GM19023 (cell line): ENCODE measurements at regions not wholly inside any gene's neighbourhood (a gene's known extent, or its start where the extent isn't known, plus 50 kb on each side); places are given as distances from the start of the nearest gene placed in this dataset.
"Not testable (repeated sequence)": the region's sequence is repeated elsewhere in the genome, so short reads cannot be mapped to it uniquely, and the experiment has no call there.

Source experiments
- ATAC-seq: cut with Tn5 transposase; IDR thresholded peaks from one replicate; pipeline ENCODE4 v1.9.1; 2021; ENCODE audit warnings: mild to moderate bottlenecking, moderate library complexity; ENCODE audit not compliant: unreplicated experiment

GRCh38 chr6:85236636-85237035, 213.2 kb upstream of the NT5E start:
- no peak for ATAC-seq

- ATAC-seq, result not testable (repeated sequence)
Measured at GRCh38 chr6:85227345-85227744, 222.5 kb upstream of the NT5E start.

DNA sequence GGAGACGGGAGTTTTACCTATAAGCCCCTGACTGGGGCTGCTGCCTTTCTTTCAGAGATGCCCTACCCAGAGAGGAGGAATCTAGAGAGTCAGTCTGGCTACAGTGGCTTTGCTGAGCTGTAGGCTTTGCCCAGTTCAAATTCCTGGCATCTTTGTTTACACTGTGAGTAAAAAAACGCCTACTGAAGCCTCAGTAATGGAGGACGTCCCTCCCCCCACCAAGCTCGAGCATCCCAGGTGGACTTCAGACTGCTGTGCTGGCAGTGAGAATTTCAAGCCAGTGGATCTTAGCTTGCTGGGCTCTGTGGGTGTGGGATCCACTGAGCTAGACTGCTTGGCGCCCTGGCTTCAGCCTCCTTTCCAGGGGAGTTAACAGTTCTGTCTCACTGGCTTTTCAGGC, 237.1 kb upstream of the NT5E start:
- ATAC-seq, result not testable (repeated sequence)

DNA sequence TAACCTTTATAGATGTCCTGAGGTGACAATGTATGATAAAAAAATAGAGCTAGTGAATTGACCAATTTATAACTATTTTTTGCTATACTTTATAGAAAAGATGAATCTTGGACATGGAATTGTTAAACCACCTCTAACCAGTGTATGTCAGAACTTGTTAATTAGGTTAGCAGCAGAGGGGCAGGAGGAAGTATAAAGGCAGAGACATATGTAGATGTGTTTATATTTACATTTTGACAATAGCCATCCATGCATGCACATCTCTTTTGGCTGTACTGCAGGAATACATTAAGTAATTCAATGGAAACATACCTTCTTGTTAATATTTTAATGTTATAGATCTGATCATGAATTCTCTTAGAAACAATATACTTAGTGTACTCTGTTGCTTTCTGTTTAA, 254.6 kb upstream of the NT5E start:
- ATAC-seq, result no peak

- ATAC-seq, result no peak
Measured at GRCh38 chr6:85193339-85193738, 256.5 kb upstream of the NT5E start.

- no peak for ATAC-seq
Measured at GRCh38 chr6:85192596-85192995, 257.3 kb upstream of the NT5E start.

GRCh38 chr6:85192186-85192585, 257.7 kb upstream of the NT5E start:
- no peak for ATAC-seq

- ATAC-seq, result no peak
Measured at GRCh38 chr6:85191656-85192055, 258.2 kb upstream of the NT5E start.

DNA sequence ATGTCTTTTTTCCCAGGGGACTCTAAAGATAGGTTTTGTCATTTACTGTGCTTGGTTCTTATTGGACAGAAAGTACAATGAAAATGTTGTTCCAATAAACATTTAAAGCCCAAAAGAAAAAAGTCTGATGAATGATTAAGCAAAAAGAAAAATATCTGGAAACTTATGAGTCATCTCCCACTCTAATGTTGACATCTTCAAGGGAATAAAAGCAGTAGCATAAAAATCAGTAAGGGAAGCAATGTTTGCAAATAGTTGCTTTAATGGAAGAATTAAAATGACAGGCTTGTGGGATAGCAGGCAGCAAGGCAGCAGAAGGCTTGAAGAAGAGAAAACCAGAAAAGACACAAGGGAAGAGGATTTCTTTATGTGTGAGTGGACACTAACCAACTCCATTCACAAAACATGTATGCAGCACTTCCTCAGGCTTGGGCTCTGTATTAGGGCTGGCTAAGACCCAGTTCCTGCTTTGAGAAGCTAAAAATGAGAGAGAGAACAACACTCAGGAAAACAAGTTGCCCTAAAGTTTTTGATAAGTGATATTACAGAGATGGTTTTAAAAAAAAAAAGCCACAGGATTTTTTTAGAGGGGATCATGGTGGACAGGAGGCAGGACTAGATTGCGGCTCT, 263.2 kb upstream of the NT5E start:
- no peak for ATAC-seq

DNA sequence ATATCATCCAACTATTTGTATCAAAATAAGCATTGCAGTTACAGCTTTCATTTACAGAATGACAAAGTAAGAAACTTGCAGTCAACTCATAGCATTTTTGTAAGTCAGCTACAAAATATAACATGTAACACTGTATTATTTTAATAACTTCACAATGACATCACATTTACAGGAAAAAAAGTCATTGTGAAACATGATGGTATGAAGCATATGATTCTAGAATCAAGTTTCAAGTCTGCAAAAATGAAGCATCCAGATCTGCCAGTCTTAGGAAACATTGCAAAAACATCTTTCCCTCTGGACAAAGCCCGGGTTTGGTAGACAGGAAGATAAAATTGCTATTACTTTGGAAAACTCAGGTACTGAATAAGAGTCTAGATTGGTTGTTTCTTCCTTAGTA, 263.9 kb upstream of the NT5E start:
- no peak for ATAC-seq

DNA sequence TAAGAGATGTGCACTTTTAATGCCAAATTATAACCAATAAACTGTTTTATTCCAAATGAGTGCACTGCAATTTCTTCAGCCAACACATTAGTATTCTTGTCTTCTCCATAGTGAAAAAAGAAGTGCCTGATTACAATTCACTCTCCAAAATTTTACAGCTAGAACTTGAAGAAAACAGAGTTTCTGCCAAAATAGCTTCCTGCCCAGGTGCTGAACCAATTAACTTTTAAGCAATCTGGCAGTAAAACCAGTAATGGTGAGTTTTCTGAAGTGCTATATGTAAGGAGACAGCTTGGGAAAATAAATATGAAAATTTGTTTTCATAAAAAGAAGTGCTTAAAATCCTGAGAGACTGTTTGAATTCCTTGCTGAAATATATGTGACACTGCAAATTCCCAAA, 266.0 kb upstream of the NT5E start:
- ATAC-seq, result no peak

DNA sequence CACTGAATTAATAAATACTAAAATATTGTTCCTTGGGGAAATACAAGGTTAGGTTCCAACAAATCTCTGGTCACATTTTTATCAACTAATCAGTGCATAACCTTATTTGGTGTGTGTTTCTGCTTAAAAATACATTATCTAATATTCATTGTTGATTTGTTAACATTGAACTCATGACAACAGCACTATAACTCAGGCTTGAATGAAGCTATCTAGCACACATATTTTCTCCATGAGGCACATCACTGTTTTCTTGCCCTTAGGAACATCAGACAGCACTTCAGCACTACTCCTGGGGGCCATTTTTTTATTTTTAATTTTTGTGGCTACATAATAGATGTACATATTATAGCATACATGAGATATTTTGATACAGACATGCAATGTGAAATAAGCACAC, 277.2 kb upstream of the NT5E start:
- no peak for ATAC-seq

DNA sequence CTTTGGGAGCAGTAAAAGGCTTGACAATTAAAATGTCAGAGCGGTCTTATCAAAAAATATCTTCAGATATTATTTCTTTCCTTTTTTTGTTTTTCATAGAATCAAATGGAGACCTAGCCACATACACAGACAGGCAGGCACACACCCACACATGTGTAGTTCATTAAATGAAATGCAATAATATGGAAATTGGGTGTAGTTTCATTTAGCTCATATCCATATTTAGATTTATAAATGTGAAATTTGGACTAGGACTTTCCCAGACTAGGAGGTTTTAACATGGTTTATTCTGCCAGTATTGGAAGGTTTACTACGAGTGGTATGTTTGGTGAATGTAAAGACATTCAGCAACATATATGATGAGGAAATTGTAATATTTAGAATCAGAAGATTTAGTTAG, 277.7 kb upstream of the NT5E start:
- ATAC-seq, result no peak

- no peak for ATAC-seq
Measured at GRCh38 chr6:85169189-85169588, 280.7 kb upstream of the NT5E start.

DNA sequence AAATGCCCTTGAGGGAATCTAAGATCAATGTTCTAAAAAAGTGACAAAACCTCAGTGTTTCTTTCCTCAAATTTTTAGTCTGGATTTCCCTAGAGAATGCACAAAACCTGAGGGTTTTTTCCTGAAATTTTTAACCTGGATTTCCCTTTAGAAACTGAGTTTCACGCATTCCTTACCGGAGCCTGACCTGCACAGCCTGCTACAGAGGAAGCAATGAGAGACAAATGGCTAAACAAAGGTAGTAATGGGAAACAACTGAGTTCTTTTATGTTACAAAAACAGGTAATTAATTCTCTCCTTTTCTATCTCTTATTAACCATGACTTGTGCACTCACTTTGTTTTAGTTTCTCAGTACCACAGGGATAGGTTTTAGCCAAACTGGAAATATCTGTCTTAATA, 281.7 kb upstream of the NT5E start:
- no peak for ATAC-seq

GRCh38 chr6:85166114-85166741, 283.7 kb upstream of the NT5E start:
- no peak for ATAC-seq

DNA sequence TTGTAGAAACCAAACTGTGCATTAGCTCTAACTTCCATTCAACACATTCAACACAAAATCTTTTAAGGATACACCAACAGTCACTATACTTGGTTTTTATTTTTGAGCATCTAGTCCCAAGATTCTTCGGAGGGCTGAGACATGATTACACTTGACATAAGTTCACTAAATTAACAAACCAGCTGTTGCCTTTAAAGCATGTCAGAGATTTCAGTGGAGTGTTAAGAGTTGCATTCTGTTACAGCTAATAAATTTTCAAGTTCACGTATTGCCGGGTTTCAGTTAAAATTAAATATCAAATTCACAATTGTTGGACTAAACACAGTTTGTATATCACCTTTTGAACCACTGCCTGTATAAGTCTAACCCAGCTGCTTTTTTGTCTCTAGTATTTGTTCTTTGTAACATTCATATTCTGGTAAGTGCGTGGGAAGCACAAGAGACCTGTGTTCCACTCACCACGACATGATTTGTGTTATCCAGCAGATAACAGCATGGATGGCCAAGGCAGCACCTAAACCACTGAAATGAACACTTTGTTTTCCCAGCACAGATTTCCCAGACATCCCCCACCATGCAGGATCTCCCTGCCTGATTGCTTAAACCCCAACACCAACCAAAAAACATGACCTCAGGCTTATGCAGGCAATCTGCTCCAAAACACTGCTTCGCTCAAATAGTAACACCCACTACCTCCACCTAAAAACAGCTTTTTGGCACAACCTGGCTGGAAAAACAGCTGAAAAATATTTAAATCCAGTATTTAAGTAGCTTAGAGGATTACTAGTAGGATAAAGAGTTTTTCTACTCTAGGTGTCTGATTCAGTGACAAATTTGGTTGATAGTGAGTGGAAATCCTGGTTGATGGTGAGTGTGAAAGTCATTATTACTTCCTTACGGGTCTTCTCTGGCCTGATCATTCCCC, 286.5 kb upstream of the NT5E start:
- no peak for ATAC-seq

DNA sequence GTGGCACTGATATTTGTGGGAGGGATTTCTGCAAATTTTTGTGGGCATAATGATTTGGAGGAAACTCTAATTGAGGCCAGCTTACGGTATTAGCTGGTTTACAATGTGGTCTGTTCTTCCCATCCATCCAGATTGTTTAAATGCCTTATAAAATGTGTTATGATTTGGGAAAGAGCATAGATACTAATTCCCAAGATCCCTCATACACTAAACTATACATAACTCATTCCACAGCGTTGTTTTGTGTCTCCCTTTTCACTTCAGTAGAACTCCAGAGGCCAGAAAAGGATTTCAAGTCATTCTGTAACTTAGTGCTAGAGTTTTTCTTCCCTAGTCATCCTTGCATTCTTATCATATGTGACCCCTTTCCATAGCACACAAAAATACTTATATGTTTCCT, 292.6 kb upstream of the NT5E start:
- no peak for ATAC-seq

GRCh38 chr6:85143676-85144075, 306.2 kb upstream of the NT5E start:
- ATAC-seq, result no peak

GRCh38 chr6:85137865-85138264, 312.0 kb upstream of the NT5E start:
- no peak for ATAC-seq

GRCh38 chr6:85136310-85136709, 313.6 kb upstream of the NT5E start:
- no peak for ATAC-seq
